ENCODE measurements at regions not wholly inside any gene's neighbourhood (a gene's known extent, or its start where the extent isn't known, plus 50 kb on each side); places are given as distances from the start of the nearest gene placed in this dataset.

GRCh38 chr7:18356191-18356645, 139.3 kb upstream of the HDAC9 start:
- DNase-seq (peak; percentile 43), ATAC-seq (no peak)
- peak overlapping the region; percentile 68 for H3K4me2 ChIP-seq (ENCODE audit: low read length)
- TF ChIP-seq EZH2phosphoT487 (IDR thresholded peaks at IDR 0.05; ENCODE audit: borderline replicate concordance, low read length) = no peak
- TF ChIP-seq, protein P1, sequence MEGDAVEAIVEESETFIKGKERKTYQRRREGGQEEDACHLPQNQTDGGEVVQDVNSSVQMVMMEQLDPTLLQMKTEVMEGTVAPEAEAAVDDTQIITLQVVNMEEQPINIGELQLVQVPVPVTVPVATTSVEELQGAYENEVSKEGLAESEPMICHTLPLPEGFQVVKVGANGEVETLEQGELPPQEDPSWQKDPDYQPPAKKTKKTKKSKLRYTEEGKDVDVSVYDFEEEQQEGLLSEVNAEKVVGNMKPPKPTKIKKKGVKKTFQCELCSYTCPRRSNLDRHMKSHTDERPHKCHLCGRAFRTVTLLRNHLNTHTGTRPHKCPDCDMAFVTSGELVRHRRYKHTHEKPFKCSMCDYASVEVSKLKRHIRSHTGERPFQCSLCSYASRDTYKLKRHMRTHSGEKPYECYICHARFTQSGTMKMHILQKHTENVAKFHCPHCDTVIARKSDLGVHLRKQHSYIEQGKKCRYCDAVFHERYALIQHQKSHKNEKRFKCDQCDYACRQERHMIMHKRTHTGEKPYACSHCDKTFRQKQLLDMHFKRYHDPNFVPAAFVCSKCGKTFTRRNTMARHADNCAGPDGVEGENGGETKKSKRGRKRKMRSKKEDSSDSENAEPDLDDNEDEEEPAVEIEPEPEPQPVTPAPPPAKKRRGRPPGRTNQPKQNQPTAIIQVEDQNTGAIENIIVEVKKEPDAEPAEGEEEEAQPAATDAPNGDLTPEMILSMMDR (conservative IDR thresholded peaks at IDR 0.05; ENCODE audit: low read depth, low read length) = peak; percentile 71
- no peak overlapping the region for H3K27ac ChIP-seq (ENCODE audit: low read length)
- no peaks in the 10 kb centered on the region for H3K9me2 ChIP-seq (replicated peaks; ENCODE audit: low read length)
- peak overlapping the region; percentile 28; the same call in 1 of the 2 replicates for H3K4me3 ChIP-seq (ENCODE audit: low read length)
- no peaks in the 10 kb centered on the region for H3K36me3 ChIP-seq (ENCODE audit: low read depth, low read length)
- H3K9ac ChIP-seq (ENCODE audit: low read length) = no peak overlapping the region
- H4K20me1 ChIP-seq (ENCODE audit: low read length) = no peaks in the 10 kb centered on the region
- peak overlapping the region; percentile 56 for H2AFZ ChIP-seq (ENCODE audit: low read length)
- H3K79me2 ChIP-seq (ENCODE audit: low read length) = no peaks in the 10 kb centered on the region
- no TSS peak for BruUV-seq (replicated peaks)
- ChIA-PET POLR2A (ENCODE audit: unreplicated experiment) (no interaction called here), CTCF (interaction anchor here (0.5 to 1.1 kb wide), 4 partner anchors 113 to 315 kb away, joined by 3 to 6 read pairs (median 4); no protein-coding TSS in a partner anchor)
- intact Hi-C loops (cut with micrococcal nuclease) = loop anchor here (2.0 to 10.0 kb wide), 5 partner anchors 53 to 1309 kb away; no protein-coding TSS in a partner anchor
- no peaks in the 10 kb centered on the region for H3F3A ChIP-seq (ENCODE audit: low read length, unreplicated experiment)
- H3K4me1 ChIP-seq (ENCODE audit: insufficient read depth, low read length) = peaks cover 14% of the 10 kb centered on the region
- no peaks in the 10 kb centered on the region for H3K27me3 ChIP-seq (ENCODE audit: low read length)
- no peaks in the 10 kb centered on the region for H3K9me3 ChIP-seq (ENCODE audit: low read length)

GRCh38 chr7:18357691-18358090, 137.9 kb upstream of the HDAC9 start:
- Histone ChIP-seq H3K9me2 (replicated peaks; ENCODE audit: low read length) (no peaks in the 10 kb centered on the region), H3K9me3 (ENCODE audit: low read length) (no peaks in the 10 kb centered on the region), H3K79me2 (ENCODE audit: low read length) (no peaks in the 10 kb centered on the region), H2AFZ (ENCODE audit: low read length) (no peak overlapping the region; the same call in 1 of the 2 replicates), H3K4me3 (ENCODE audit: low read length) (no peak overlapping the region), H3K4me1 (ENCODE audit: insufficient read depth, low read length) (peaks cover 11% of the 10 kb centered on the region), H3K27me3 (ENCODE audit: low read length) (no peaks in the 10 kb centered on the region), H3K9ac (ENCODE audit: low read length) (no peak overlapping the region), H4K20me1 (ENCODE audit: low read length) (no peaks in the 10 kb centered on the region), H3K27ac (ENCODE audit: low read length) (no peak overlapping the region), H3F3A (ENCODE audit: low read length, unreplicated experiment) (no peaks in the 10 kb centered on the region), H3K4me2 (ENCODE audit: low read length) (no peak overlapping the region), H3K36me3 (ENCODE audit: low read depth, low read length) (no peaks in the 10 kb centered on the region)
- TF ChIP-seq, protein P1 (conservative IDR thresholded peaks at IDR 0.05; ENCODE audit: low read depth, low read length) = peak; percentile 57
- no peak for TF ChIP-seq EZH2 (IDR thresholded peaks at IDR 0.05; ENCODE audit: low read length, unreplicated experiment)
- ChIA-PET POLR2A (ENCODE audit: unreplicated experiment) (interaction anchor here (0.6 kb wide), 1 partner anchor 108 kb away, joined by 3 read pairs; no protein-coding TSS in a partner anchor), CTCF (interaction anchor here (0.5 to 1.2 kb wide), 12 partner anchors 12 to 559 kb away, joined by 3 to 11 read pairs (median 4); no protein-coding TSS in a partner anchor)
- peak; percentile 52 for ATAC-seq
- no TSS peak for BruUV-seq (replicated peaks)
- peak; percentile 53 for DNase-seq
- intact Hi-C loops (cut with micrococcal nuclease) = loop anchor here (2.0 to 10.0 kb wide), 5 partner anchors 51 to 1307 kb away; no protein-coding TSS in a partner anchor

- no peaks in the 10 kb centered on the region for H3K9me2 ChIP-seq (replicated peaks; ENCODE audit: low read length)
- H3K27ac ChIP-seq (ENCODE audit: low read length) = no peak overlapping the region
- no peaks in the 10 kb centered on the region for H3K79me2 ChIP-seq (ENCODE audit: low read length)
- no peaks in the 10 kb centered on the region for H3K4me1 ChIP-seq (ENCODE audit: insufficient read depth, low read length)
- ATAC-seq = no peak
- H3K36me3 ChIP-seq (ENCODE audit: low read depth, low read length) = no peaks in the 10 kb centered on the region
- H3K9me3 ChIP-seq (ENCODE audit: low read length) = no peaks in the 10 kb centered on the region
- intact Hi-C loops (cut with micrococcal nuclease) = no loop called here
- no peak overlapping the region for H3K4me3 ChIP-seq (ENCODE audit: low read length)
- no TSS peak for BruUV-seq (replicated peaks)
- H3F3A ChIP-seq (ENCODE audit: low read length, unreplicated experiment) = no peaks in the 10 kb centered on the region
- no peak overlapping the region for H2AFZ ChIP-seq (ENCODE audit: low read length)
- H3K9ac ChIP-seq (ENCODE audit: low read length) = no peak overlapping the region
- no peaks in the 10 kb centered on the region for H4K20me1 ChIP-seq (ENCODE audit: low read length)
- TF ChIP-seq, protein P1 (conservative IDR thresholded peaks at IDR 0.05; ENCODE audit: low read depth, low read length) = no peak
- TF ChIP-seq EZH2 (IDR thresholded peaks at IDR 0.05; ENCODE audit: low read length, unreplicated experiment) = no peak
- no peak for TF ChIP-seq EZH2phosphoT487 (IDR thresholded peaks at IDR 0.05; ENCODE audit: borderline replicate concordance, low read length)
- H3K4me2 ChIP-seq (ENCODE audit: low read length) = no peak overlapping the region
- POLR2A ChIA-PET (ENCODE audit: unreplicated experiment) = interaction anchor here (0.5 kb wide), 1 partner anchor 106 kb away, joined by 3 read pairs; no protein-coding TSS in a partner anchor
- peak; percentile 20 for DNase-seq
- H3K27me3 ChIP-seq (ENCODE audit: low read length) = no peaks in the 10 kb centered on the region
- CTCF ChIA-PET = no interaction called here
Measured at GRCh38 chr7:18361756-18362155, 133.8 kb upstream of the HDAC9 start.
